GM18520 (cell line): ENCODE measurements at regions not wholly inside any gene's neighbourhood (a gene's known extent, or its start where the extent isn't known, plus 50 kb on each side); places are given as distances from the start of the nearest gene placed in this dataset.

ENCODE experiments used
- ATAC-seq: cut with Tn5 transposase; IDR thresholded peaks from one replicate; pipeline ENCODE4 v1.9.1; 2021; ENCODE audit not compliant: unreplicated experiment

DNA sequence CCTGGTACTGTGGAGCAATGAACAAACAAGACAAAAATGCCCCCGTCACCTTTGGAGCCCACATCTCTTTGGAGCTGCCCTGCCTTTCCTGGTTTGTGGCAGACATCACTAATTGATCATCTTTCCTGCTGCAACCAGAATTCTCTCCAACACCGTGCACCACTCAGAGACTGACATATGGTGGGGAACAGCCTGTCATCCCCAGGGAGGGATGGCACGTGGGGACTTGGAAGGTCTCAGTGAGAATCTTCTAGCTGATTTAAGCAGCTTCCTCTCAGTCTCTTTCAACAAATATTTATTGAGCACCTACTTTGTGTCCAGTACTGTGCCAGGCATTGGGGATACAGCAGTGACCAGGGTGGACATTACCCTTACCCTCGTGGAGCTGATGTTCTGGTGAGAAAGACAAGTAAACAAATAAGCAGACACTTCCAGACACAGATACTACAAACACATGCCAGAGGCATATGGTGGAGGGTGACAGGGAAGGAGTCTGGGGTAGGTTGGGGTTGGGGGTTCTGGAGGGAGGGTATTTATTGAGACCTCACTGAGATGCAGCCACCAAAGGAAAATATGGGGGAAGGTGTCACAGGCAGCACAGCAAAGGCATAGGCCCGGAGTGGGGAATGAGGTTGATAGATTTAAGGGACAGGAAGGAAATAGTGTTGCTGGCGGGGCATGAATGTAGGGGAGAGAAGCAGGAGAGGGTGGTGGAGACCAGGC is 82.3 kb downstream of the CEBPB start:
- no peak for ATAC-seq

DNA sequence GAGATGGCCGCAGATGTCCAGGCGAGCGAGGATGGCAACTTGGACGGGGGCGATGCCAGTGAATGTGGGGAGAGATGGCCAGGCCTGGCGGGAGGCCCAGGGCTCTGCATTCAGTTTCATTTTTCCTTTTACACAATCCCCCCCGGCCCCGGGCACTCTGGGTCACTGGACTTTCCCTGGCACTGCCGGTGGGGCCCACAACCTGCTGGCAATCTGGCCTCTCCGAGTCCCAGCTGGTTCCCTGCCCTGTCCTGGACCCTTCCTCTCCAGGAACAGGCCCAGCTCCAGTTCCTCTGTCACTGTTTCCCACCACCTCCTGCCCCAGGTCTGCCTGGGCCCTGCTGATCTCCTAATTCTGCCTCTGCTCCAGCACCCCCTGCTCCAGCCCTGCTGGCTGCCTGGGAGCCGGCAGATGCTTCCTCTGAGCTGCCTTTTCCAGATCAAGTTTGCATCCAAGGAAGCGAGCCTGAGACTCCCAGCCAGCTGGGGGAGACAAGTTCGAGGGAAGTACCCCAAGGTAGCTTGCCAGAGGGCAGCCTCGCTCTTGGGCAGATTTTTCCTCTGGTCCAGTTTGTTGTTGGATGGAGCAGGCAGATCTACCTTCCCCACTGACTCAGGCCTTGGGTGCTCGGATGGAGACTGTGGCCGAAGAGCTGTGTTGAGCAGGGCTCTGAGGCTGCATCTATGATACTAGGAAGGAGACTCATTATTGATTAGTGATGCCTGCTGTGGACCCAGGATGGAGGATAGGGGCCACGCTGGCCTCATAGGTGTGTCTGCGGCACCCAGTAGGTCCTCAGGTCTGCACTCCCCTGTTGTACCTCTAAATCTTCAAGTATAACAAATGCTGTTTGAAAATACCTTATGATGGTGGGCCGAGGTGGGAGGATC is 83.2 kb downstream of the CEBPB start:
- ATAC-seq: no peak

- ATAC-seq: no peak
These were observed 84.2 kb downstream of the CEBPB start for GRCh38 chr20:50274570-50275430.

DNA sequence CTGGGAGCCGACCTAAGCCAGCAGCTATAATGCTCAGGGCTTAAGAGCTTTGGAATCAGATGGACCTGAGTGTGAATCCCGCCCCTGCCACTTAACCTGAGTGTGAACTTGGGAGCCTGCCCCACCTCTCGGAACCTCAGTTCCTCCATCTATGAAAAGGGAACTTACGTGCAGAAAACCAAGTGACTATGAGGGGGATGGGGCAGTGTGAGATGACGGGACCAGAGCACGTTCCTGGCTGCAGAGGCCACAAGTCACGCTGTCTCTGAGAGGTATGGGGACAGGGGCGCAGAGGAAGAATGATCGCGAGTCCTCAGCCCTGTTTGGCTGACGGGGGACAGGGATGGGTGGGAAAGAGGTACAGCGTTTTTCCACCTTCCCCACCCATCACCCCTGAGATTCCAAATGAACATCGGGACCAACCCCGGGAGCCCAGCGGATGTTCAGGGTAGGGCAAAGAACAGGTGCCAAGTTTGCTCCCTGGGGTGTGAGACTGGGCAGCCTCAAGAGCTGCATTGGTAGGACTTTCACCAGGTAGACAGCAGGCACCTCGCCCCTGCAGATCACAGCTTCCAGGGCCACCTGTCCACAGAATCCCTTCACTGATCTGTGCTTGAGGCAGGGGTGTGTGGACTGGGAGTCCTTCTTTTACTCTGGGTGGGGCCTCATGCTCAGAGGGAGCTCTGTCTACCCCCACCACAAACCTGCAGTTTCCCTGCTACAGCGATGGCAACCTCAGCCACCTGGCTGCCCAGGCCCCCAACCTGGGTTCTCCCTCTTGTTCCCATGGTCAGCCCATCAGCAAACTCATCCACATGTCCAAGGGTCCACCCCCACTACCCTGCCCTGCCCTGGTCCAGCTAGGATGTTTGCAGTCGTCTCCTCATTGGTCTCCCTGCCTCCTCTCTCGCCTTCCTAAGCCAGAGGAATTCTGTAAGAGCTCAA is 85.8 kb downstream of the CEBPB start:
- ATAC-seq: no peak

DNA sequence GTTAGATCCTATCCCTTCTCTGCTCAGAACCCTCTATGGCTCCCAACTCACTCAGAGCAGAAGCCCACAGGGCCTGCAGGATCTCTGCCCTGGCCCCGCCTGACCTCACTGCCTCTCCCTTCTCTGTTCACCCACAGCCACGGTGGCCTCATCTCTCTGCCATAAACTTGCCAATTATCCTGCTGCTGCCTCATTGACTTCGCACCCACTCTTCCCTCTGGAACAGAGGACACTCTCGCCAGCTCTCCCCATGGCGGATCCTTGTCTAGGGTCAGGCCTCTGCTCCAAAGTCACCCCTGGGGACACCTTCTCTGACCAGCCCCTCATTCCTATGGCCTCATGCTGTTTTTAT is 86.4 kb downstream of the CEBPB start:
- no peak for ATAC-seq

- no peak for ATAC-seq
These were observed 87.1 kb downstream of the CEBPB start for GRCh38 chr20:50277460-50278376.

DNA sequence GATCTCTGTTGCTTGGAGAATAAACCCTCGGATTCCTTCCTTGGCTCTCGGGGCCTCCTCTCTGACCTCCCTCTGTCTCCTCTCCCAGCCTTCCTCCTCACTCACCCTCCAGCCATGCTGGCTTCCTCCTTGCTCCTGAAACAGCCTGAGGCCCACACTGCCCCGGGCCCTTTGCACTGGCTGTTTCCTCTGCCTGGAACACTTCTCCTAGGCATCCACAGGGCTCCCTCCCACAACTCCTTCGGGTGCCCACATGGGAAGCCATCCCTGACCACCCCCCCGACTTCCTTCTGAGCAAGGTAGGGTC is 87.7 kb downstream of the CEBPB start:
- ATAC-seq: no peak

- no peak for ATAC-seq
These were observed 88.3 kb downstream of the CEBPB start for GRCh38 chr20:50278684-50279531.

DNA sequence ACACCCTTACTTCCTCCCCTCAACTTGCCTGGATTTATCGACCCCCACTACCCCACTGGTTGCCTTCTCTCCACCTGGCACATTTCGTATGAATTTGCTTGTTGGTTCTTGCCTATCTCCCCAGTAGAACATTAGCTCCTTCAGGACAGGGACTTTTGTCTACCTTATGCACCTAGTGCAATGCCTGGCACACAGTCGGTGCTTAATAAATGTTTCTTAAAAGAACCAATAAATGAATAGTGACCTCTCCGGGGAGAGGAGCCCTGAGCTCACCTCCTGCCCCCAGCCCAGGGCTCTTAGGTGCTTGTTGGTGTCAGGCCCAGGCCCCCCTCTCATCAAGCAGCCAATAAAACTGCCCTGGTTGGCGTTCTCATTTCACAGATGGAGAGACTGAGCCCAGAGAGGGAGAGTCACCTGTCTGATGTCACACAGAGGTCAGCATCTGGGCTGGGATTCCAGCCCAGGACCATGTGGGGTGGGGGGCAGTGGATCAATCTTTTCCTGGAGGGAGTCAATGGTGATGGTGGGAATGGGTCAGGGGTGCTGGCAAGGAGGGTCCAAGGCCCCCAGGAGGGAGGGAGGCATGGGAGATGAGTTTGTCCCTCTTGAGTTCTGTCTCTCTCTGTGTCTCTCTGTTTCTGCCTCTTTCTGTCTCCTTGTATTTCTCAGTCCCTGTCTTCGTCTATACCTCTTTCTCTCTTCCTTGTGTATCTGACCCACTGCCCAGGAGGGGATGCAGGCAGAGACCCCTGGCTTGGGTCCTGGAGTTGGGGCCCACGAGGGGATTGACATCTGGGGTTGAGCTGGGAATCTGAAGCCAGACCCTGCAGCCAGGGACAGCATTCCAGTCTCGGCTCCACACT is 89.6 kb downstream of the CEBPB start:
- ATAC-seq: no peak

DNA sequence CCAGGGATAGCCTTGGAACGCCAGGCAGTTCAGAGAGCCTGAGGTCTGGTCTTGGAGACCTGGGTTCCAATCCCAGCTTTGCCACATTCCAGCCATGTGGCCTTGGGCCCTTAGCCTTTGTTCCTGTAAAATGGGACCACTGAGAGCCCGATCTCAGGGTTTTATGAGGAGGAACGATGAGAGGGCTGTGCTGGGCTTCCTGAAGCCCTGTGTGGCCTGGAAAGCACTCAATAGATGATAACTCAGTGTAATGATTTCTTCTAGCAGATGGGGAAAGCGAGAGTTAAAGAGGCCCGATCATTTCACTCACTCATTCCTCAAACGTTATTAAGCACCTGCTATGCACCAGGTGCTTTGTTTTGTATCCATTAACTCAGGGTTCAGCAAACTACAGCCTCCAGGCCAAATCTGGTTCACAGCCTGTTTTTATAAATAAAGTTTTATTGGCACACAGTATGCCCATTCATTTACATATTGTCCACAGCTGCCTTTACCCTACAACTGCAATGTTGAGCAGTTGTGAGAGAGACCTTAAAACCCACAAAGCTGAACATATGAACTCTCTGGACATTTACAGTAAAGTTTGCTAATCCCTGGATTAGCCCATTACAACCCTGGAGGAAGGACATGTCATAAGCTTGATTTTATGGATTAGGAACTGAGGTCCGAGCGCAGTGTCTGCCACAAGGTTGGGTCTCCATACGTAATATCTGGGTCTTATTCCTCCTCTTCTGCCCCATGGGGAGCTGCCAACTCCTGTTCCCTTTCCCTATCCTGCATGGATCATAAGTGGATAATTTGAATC is 90.4 kb downstream of the CEBPB start:
- ATAC-seq: no peak

DNA sequence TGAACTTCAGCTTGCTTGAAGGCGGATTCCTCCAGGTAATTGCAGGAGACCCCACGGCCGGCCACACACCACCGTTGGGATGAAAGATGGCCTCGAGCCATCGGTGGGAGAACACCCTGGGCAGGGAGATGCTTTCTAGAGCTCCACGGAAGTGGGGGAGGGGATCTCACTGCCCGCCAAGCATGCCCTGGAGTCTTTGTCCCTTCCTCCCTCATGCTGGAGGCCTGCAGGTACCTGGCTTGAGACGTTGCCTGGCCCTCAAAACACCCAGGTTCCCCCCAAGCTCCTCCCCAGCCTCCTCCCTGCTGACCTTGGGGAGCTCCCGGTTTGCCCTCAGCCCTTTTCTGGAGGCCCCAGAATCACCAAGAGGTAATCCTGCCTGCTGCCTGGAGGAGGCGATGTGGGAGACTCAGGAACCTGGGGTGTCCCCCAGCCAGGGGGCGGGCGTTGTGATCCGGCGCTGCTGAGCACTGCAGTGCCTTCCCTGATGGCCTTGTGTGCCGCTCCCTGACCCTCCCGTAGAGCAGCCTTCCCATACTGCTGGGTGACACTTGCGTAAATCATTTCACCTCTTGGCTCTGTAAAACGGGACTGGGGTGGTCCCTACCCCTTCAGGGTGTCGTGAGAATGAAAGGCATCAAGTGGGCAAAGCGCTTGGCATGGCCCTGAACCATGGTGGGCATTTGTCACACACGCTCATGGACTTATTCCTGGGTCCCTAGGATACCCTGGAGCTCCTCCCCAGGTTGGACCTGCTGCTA is 91.4 kb downstream of the CEBPB start:
- no peak for ATAC-seq

DNA sequence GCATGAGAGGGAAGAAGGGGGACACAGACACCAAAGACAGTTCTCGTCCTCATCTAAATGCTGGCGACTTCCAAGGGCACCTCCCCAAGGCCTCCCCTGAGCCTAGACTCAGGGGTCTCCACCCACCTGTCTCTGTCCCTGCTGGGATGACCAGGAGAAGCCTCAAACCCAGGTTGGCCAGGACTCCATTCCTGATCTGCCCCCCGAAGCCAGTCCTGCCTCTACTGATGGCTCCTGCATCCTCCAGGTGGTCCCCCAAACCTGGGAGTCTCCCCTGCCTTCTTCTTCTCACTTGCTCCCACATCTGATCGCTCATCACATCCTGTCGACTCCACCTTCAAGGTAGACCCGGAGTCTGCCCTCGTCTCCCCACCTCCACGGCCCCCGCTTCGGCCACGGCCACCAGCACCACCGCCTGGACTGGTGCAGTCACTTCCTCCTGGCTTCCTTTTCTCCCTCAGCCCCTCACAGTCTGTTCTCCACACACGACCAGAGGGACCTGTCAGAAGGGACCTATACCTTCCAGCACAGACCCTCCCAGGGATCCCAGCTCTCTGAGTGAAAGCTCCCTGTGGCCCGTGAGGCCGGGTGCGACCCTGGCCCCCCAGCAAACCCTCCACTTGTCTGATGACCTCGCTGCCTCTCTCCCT is 92.1 kb downstream of the CEBPB start:
- no peak for ATAC-seq

- ATAC-seq: no peak
These were observed 92.7 kb downstream of the CEBPB start for GRCh38 chr20:50283370-50283769.

GRCh38 chr20:50283922-50284810 is 93.5 kb downstream of the CEBPB start:
- no peak for ATAC-seq
